Vagina (tissue), 2 donors: ENCODE measurements at regions not wholly inside any gene's neighbourhood (a gene's known extent, or its start where the extent isn't known, plus 50 kb on each side); places are given as distances from the start of the nearest gene placed in this dataset.

Source experiments
- POLR2A ChIP-seq, 2 donors: fragments of 450-650 bp; IDR thresholded peaks; one replicate each; pipeline ENCODE4 v1.6.1; 2017; ENCODE audit warnings: antibody characterized with exemption in 2 of 2, mild to moderate bottlenecking in 2 of 2, moderate library complexity in 2 of 2
- POLR2AphosphoS5 ChIP-seq, 2 donors: sonication (generic); formaldehyde crosslinking; IDR thresholded peaks; one replicate each; pipeline ENCODE4 v1.9.0; 2017; ENCODE audit warnings: antibody characterized with exemption in 2 of 2, mild to moderate bottlenecking in 2 of 2, low read depth in 1 of 2; ENCODE audit not compliant: insufficient read depth in 1 of 2
- TF ChIP-seq, protein P1 (sequence below), 3 experiments: fragments of 450-650 bp in 2 of 3; fragments of 200-600 bp in 1 of 3; sonication (generic) in 1 of 3; IDR thresholded peaks; one replicate each; pipeline ENCODE4 v1.5.1; 2017 to 2019; ENCODE audit warnings: antibody characterized with exemption in 3 of 3, mild to moderate bottlenecking in 2 of 3, moderate library complexity in 2 of 3

DNA sequence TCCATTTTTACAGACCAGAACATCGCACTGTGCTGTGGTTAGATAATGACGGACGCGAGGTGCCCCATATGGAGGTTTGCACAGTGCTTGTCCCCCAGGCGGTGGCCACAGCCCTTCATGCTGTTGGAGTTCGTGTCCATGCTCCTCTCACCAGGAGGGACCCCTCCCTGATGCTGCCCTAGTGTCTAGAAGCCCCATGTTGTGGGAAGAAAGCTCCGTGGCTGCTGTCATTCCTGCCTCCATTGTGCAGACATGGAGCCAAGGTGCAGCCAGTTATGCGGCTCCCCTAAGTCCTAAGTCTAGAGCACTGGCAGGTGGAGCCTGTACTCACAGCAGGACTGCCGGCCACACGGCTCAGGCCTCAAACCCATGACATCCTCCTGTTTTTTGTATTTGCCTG lies 464.9 kb downstream of the EIPR1 start:
- TF ChIP-seq, protein P1, sequence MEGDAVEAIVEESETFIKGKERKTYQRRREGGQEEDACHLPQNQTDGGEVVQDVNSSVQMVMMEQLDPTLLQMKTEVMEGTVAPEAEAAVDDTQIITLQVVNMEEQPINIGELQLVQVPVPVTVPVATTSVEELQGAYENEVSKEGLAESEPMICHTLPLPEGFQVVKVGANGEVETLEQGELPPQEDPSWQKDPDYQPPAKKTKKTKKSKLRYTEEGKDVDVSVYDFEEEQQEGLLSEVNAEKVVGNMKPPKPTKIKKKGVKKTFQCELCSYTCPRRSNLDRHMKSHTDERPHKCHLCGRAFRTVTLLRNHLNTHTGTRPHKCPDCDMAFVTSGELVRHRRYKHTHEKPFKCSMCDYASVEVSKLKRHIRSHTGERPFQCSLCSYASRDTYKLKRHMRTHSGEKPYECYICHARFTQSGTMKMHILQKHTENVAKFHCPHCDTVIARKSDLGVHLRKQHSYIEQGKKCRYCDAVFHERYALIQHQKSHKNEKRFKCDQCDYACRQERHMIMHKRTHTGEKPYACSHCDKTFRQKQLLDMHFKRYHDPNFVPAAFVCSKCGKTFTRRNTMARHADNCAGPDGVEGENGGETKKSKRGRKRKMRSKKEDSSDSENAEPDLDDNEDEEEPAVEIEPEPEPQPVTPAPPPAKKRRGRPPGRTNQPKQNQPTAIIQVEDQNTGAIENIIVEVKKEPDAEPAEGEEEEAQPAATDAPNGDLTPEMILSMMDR (IDR thresholded peaks at IDR 0.05): no peak
- TF ChIP-seq POLR2AphosphoS5 (IDR thresholded peaks at IDR 0.05; ENCODE audit: insufficient read depth in 1 of 2, low read depth in 1 of 2) (no peak), POLR2A (IDR thresholded peaks at IDR 0.05) (no peak)
